ENCODE measurements at regions not wholly inside any gene's neighbourhood (a gene's known extent, or its start where the extent isn't known, plus 50 kb on each side); places are given as distances from the start of the nearest gene placed in this dataset.

DNA sequence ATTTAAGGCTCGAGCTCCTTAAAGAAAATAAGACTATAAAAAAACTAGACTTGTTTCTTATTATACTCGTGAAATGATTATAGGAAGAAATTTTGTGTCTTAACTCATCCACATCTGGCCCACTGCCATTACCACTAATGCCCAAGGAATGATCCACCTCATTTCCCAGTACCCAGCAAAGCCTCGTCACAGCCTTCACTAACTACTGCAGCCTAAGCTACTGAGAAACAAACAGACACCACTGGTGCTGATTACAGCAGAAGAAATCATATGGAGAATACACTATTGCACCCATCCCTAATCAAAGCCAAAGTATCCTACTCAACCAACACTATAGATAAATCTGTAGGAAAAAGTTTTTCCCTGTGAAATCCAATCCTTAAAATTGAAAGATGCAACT, 205.3 kb upstream of the NAV3 start:
- H3K9me3 Mint-ChIP-seq: peaks cover 2% of the 10 kb centered on the region

DNA sequence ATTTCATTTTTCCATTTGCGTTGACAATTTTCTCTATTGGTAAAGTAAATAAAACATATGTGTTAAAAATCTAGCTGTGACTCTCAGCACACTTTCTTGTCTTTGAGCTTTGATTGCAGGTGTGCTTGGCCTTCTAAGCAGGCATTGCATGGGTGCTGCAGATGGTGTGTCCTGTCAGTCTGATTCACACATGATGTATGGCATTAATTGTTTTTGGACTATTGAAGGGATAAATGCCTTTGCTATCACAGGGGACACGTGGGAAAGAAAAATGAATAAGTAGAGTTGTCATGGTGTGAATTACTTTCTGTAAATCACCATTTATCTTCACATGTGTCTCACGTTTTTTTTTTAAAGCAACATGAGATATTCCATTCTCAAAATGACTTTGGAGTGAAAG, 211.3 kb upstream of the NAV3 start:
- H3K4me3 Mint-ChIP-seq: no peak overlapping the region
- peaks cover 18% of the 10 kb centered on the region for H3K9me3 ChIP-seq (ENCODE audit: control insufficient read depth, low read length)
- H3K4me3 ChIP-seq (ENCODE audit: low read length): no peak overlapping the region
- peaks cover 16% of the 10 kb centered on the region for H3K4me1 Mint-ChIP-seq
- H3K36me3 Mint-ChIP-seq (ENCODE audit: low read depth): peaks cover 7% of the 10 kb centered on the region
- H3K27ac Mint-ChIP-seq: no peak overlapping the region
- no peak overlapping the region for H3K9ac ChIP-seq (ENCODE audit: extremely low read depth, low read length, poor library complexity, severe bottlenecking)
- no peak for DNase-seq
- TF ChIP-seq CTCF (conservative IDR thresholded peaks at IDR 0.05): no peak
- H3K36me3 ChIP-seq (ENCODE audit: control insufficient read depth, insufficient read depth, low read length): no peaks in the 10 kb centered on the region
- no peak overlapping the region for H3K27ac ChIP-seq (ENCODE audit: low read depth, low read length)
- no peaks in the 10 kb centered on the region for H3K27me3 ChIP-seq (ENCODE audit: control insufficient read depth, insufficient read depth, low read length, poor library complexity, severe bottlenecking)
- peaks cover 9% of the 10 kb centered on the region for H3K4me1 ChIP-seq (ENCODE audit: control insufficient read depth, insufficient read depth, low read length)
- H3K9me3 Mint-ChIP-seq: peaks cover 16% of the 10 kb centered on the region
- 83 to 100% methylated on average over 1 of the region's 3 CpGs for WGBS, 2 experiments (ENCODE audit: insufficient coverage in 1 of 2, insufficient read length in 1 of 2)
- H3K27me3 Mint-ChIP-seq (ENCODE audit: insufficient read depth): no peaks in the 10 kb centered on the region

More for the DNA sequence above, 205.3 kb upstream of the NAV3 start:
- Mint-ChIP-seq H3K36me3 (ENCODE audit: low read depth) (no peaks in the 10 kb centered on the region), H3K27me3 (ENCODE audit: insufficient read depth) (no peaks in the 10 kb centered on the region), H3K4me3 (no peak overlapping the region), H3K4me1 (peaks cover 32% of the 10 kb centered on the region), H3K27ac (no peak overlapping the region)
- Histone ChIP-seq H3K4me1 (ENCODE audit: control insufficient read depth, insufficient read depth, low read length) (peaks cover 9% of the 10 kb centered on the region), H3K4me3 (ENCODE audit: low read length) (no peak overlapping the region), H3K36me3 (ENCODE audit: control insufficient read depth, insufficient read depth, low read length) (no peaks in the 10 kb centered on the region), H3K27ac (ENCODE audit: low read depth, low read length) (no peak overlapping the region), H3K9me3 (ENCODE audit: control insufficient read depth, low read length) (peaks cover 10% of the 10 kb centered on the region), H3K27me3 (ENCODE audit: control insufficient read depth, insufficient read depth, low read length, poor library complexity, severe bottlenecking) (no peaks in the 10 kb centered on the region), H3K9ac (ENCODE audit: extremely low read depth, low read length, poor library complexity, severe bottlenecking) (no peak overlapping the region)
- WGBS, 2 experiments (ENCODE audit: insufficient coverage in 1 of 2, insufficient read length in 1 of 2): 88% methylated on average over 2 of the region's 3 CpGs; no CpG with 5 or more reads in 1 of the 2 experiments
- no peak for TF ChIP-seq CTCF (conservative IDR thresholded peaks at IDR 0.05)
- no peak for DNase-seq

- Mint-ChIP-seq H3K9me3 (peaks cover 16% of the 10 kb centered on the region), H3K36me3 (ENCODE audit: low read depth) (peaks cover 7% of the 10 kb centered on the region), H3K27ac (no peak overlapping the region), H3K4me3 (no peak overlapping the region), H3K27me3 (ENCODE audit: insufficient read depth) (no peaks in the 10 kb centered on the region), H3K4me1 (peaks cover 4% of the 10 kb centered on the region)
- Histone ChIP-seq H3K4me3 (ENCODE audit: low read length) (no peak overlapping the region), H3K9ac (ENCODE audit: extremely low read depth, low read length, poor library complexity, severe bottlenecking) (no peak overlapping the region), H3K27me3 (ENCODE audit: control insufficient read depth, insufficient read depth, low read length, poor library complexity, severe bottlenecking) (no peaks in the 10 kb centered on the region), H3K4me1 (ENCODE audit: control insufficient read depth, insufficient read depth, low read length) (no peaks in the 10 kb centered on the region), H3K27ac (ENCODE audit: low read depth, low read length) (no peak overlapping the region), H3K9me3 (ENCODE audit: control insufficient read depth, low read length) (peaks cover 18% of the 10 kb centered on the region), H3K36me3 (ENCODE audit: control insufficient read depth, insufficient read depth, low read length) (no peaks in the 10 kb centered on the region)
- 90 to 100% methylated on average over 1 of the region's 1 CpG for WGBS, 2 experiments (ENCODE audit: insufficient coverage in 1 of 2, insufficient read length in 1 of 2)
- no peak for DNase-seq
- no peak for TF ChIP-seq CTCF (conservative IDR thresholded peaks at IDR 0.05)
Measured at GRCh38 chr12:77617818-77618217, 212.9 kb upstream of the NAV3 start.
